ENCODE measurements at regions not wholly inside any gene's neighbourhood (a gene's known extent, or its start where the extent isn't known, plus 50 kb on each side); places are given as distances from the start of the nearest gene placed in this dataset.

DNA sequence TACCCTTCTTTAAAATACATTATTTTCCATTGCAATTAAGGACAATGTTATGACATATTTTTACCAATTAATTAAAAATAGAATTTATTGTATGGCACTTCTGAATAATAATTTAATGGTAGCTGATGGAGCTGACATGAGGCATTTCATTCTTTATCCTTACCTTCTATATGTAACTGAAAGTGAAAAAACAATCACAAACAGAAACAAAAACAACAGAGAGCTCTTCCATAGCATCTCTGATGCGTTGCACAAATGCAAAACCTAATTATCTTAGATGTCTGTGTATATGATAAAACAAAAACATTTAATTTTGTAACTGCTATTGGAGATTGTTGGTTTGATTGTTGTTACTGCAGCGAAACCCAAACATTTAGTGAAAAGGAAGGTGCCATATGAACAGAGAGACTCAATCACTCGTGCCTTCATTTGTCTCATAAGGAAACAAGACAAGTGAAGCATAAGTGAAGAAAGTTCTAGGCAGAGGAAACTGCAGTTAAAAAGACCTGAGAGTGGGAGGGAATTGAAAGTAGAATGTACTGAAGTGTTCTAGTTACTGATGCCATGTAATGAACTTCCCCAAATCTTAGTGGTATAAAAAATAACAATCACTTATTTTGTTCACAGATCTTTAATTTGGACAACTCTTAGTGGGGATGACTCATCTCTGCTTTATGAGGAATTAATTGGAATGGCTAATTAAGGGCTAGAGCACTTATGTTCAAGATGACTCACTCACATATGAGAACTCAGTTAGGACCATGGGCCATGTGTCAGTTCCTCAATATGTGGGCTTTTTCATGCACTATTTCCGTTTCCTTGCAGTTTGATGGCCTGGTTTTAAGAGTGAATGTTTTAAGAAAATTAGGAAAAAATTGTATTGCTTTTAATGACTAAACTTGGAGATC is 245.0 kb upstream of the OLFM3 start:
- TF ChIP-seq CTCF (conservative IDR thresholded peaks at IDR 0.05) (no peak), ZFX (IDR thresholded peaks at IDR 0.05) (no peak)
